Trophoblast cell (in vitro differentiated cells and primary cell): ENCODE measurements at regions not wholly inside any gene's neighbourhood (a gene's known extent, or its start where the extent isn't known, plus 50 kb on each side); places are given as distances from the start of the nearest gene placed in this dataset.

Experiments used
- DNase-seq, 2 donors: peaks; one replicate each; pipeline ENCODE4 v3.0.0-alpha.2; 2016
- H2AFZ ChIP-seq: 2 replicates; pipeline ENCODE4 v1.6.1; 2013; ENCODE audit warnings: low read length, moderate library complexity, mild to moderate bottlenecking; ENCODE audit not compliant: insufficient read depth, poor library complexity
- H2AK5ac ChIP-seq: 2 replicates; pipeline ENCODE4 v1.6.1; 2013; ENCODE audit warnings: mild to moderate bottlenecking, low read length
- H2BK120ac ChIP-seq: 2 replicates; pipeline ENCODE4 v1.6.1; 2013; ENCODE audit warnings: low read length, mild to moderate bottlenecking, moderate library complexity; ENCODE audit not compliant: insufficient read depth, poor library complexity
- H2BK12ac ChIP-seq: 2 replicates; pipeline ENCODE4 v1.6.1; 2013; ENCODE audit warnings: mild to moderate bottlenecking, low read length, moderate library complexity
- H2BK5ac ChIP-seq: 2 replicates; pipeline ENCODE4 v1.6.1; 2013; ENCODE audit warnings: low read length, low read depth, moderate library complexity, mild to moderate bottlenecking; ENCODE audit not compliant: poor library complexity
- H3K14ac ChIP-seq: 2 replicates; pipeline ENCODE4 v1.6.1; 2013; ENCODE audit warnings: mild to moderate bottlenecking, low read length
- H3K18ac ChIP-seq: 2 replicates; pipeline ENCODE4 v1.6.1; 2013; ENCODE audit warnings: mild to moderate bottlenecking, low read length
- H3K23ac ChIP-seq: 2 replicates; pipeline ENCODE4 v1.6.1; 2013; ENCODE audit warnings: low read length
- H3K27ac ChIP-seq: 2 replicates; pipeline ENCODE4 v1.5.1; 2013; ENCODE audit warnings: low read depth, mild to moderate bottlenecking, inconsistent platforms, low read length, moderate library complexity
- H3K27me3 ChIP-seq: 2 replicates; pipeline ENCODE4 v1.6.1; 2013; ENCODE audit warnings: inconsistent platforms, mild to moderate bottlenecking, low read length, moderate library complexity; ENCODE audit not compliant: insufficient read depth
- H3K36me3 ChIP-seq, 2 experiments: 1 replicate in 1 of 2; 2 replicates in 1 of 2; pipeline ENCODE4 v1.6.1; 2013; ENCODE audit warnings: low read length in 2 of 2, mild to moderate bottlenecking in 2 of 2, moderate library complexity in 1 of 2; ENCODE audit not compliant: insufficient read depth in 2 of 2, control insufficient read depth in 1 of 2
- H3K4ac ChIP-seq: 2 replicates; pipeline ENCODE4 v1.6.1; 2013; ENCODE audit warnings: low read depth, mild to moderate bottlenecking, low read length, moderate library complexity
- H3K4me1 ChIP-seq, 2 experiments: 1 replicate in 1 of 2; 2 replicates in 1 of 2; pipeline ENCODE4 v1.6.1; 2013; ENCODE audit warnings: low read length in 2 of 2, mild to moderate bottlenecking in 2 of 2, moderate library complexity in 1 of 2; ENCODE audit not compliant: insufficient read depth in 2 of 2, control insufficient read depth in 1 of 2
- H3K4me2 ChIP-seq: 2 replicates; pipeline ENCODE4 v1.6.1; 2013; ENCODE audit warnings: inconsistent platforms, mild to moderate bottlenecking, low read length, moderate library complexity
- H3K4me3 ChIP-seq: 2 replicates; pipeline ENCODE4 v1.5.1; 2013; ENCODE audit warnings: mild to moderate bottlenecking, low read depth, low read length, inconsistent platforms
- H3K79me1 ChIP-seq: one replicate; pipeline ENCODE4 v1.6.1; 2013; ENCODE audit warnings: low read length
- H3K79me2 ChIP-seq: 2 replicates; pipeline ENCODE4 v1.6.1; 2013; ENCODE audit warnings: low read length, mild to moderate bottlenecking; ENCODE audit not compliant: control insufficient read depth, insufficient read depth, poor library complexity
- H3K9ac ChIP-seq: 2 replicates; pipeline ENCODE4 v1.6.1; 2013; ENCODE audit warnings: mild to moderate bottlenecking, low read length
- H3K9me3 ChIP-seq: 2 replicates; pipeline ENCODE4 v1.6.1; 2013; ENCODE audit warnings: low read depth, mild to moderate bottlenecking, control low read depth, inconsistent platforms, low read length; ENCODE audit not compliant: insufficient read depth
- H4K12ac ChIP-seq: 2 replicates; pipeline ENCODE4 v1.6.1; 2013; ENCODE audit warnings: low read depth, mild to moderate bottlenecking, low read length, moderate library complexity
- H4K8ac ChIP-seq: 2 replicates; pipeline ENCODE4 v1.6.1; 2013; ENCODE audit warnings: low read depth, mild to moderate bottlenecking, low read length, moderate library complexity
- H4K91ac ChIP-seq: one replicate; pipeline ENCODE4 v1.6.1; 2013; ENCODE audit warnings: low read depth, mild to moderate bottlenecking, low read length, moderate library complexity
- WGBS: extraction: QIAGEN DNeasy Blood & Tissue Kit; methylation state at CpG from one replicate; pipeline ENCODE4 v1.1.7; 2013; ENCODE audit warnings: missing lambda C conversion rate; ENCODE audit not compliant: insufficient read length, insufficient coverage; ENCODE audit errors: extremely low coverage; 5-methylcytosine and 5-hydroxymethylcytosine counted together

DNA sequence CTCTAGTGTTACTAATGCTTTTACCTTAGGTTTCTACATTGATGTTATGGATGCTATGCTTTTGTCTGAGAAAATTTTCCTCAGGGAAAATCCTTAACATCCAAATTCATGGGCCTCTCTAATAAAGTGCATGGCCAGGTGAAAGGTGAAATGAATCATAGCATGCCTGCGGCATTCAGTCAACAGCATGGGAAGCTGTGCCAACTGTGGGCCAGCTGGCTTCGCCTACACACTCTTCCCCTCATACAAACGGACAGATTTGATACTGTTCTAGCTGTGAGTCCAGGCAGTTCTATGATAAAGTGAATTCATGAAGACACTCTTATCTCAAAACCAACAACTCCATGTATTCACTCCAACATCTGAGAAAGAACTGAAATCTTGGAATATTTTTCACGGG, 374.1 kb downstream of the PLK2 start:
- H2BK12ac ChIP-seq: no peak overlapping the region
- H4K91ac ChIP-seq: no peak overlapping the region
- no peak overlapping the region for H3K4me2 ChIP-seq
- no peak overlapping the region for H3K9ac ChIP-seq
- H3K36me3 ChIP-seq: no peaks in the 10 kb centered on the region
- no peak overlapping the region for H2BK120ac ChIP-seq
- no peaks in the 10 kb centered on the region for H3K79me2 ChIP-seq
- no peak overlapping the region for H3K14ac ChIP-seq
- DNase-seq: peak; percentile 82 to 87
- no peaks in the 10 kb centered on the region for H3K79me1 ChIP-seq
- no CpG with 5 or more reads among the region's 4 CpGs for WGBS
- H3K18ac ChIP-seq: no peak overlapping the region
- H3K4me3 ChIP-seq: no peak overlapping the region
- no peak overlapping the region for H4K8ac ChIP-seq
- no peak overlapping the region for H4K12ac ChIP-seq
- no peak overlapping the region for H3K23ac ChIP-seq
- no peak overlapping the region for H2BK5ac ChIP-seq
- H3K27me3 ChIP-seq: no peaks in the 10 kb centered on the region
- H2AK5ac ChIP-seq: no peak overlapping the region
- no peak overlapping the region for H2AFZ ChIP-seq
- no peak overlapping the region for H3K27ac ChIP-seq
- no peaks in the 10 kb centered on the region for H3K9me3 ChIP-seq
- H3K4ac ChIP-seq: no peak overlapping the region
- H3K4me1 ChIP-seq: peaks cover 0 to 4% of the 10 kb centered on the region in 2 experiments

DNA sequence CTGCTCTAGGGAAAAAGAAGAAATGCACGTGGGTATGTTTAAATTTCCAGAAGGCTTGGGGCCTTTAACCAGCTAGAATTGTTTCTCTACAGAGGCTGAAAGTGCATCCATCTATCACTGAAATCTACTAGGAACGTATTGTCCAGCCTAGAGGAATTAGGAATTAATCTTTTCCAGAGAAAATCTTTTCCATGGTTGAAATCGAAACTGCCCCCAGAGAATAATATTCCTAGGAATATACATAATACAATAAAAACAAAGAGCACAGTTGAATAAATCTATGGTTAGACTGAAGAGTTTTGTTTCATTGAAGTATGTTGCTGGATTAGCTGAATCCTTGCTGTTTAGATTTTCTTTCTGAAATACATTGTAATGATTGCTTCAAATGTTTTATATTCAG, 378.5 kb downstream of the PLK2 start:
- no peak overlapping the region for H3K9ac ChIP-seq
- H4K12ac ChIP-seq: no peak overlapping the region
- H3K36me3 ChIP-seq: no peaks in the 10 kb centered on the region
- H3K4me3 ChIP-seq: no peak overlapping the region
- H3K9me3 ChIP-seq: no peaks in the 10 kb centered on the region
- no peak overlapping the region for H3K14ac ChIP-seq
- H3K4ac ChIP-seq: no peak overlapping the region
- H3K27me3 ChIP-seq: no peaks in the 10 kb centered on the region
- no peak overlapping the region for H2AK5ac ChIP-seq
- no peak overlapping the region for H2BK12ac ChIP-seq
- H2AFZ ChIP-seq: no peak overlapping the region
- H2BK120ac ChIP-seq: no peak overlapping the region
- no peak overlapping the region for H3K18ac ChIP-seq
- H3K23ac ChIP-seq: no peak overlapping the region
- DNase-seq: no peak
- no peak overlapping the region for H3K4me2 ChIP-seq
- no peak overlapping the region for H3K27ac ChIP-seq
- no peak overlapping the region for H4K91ac ChIP-seq
- H2BK5ac ChIP-seq: no peak overlapping the region
- H3K79me2 ChIP-seq: no peaks in the 10 kb centered on the region
- no peaks in the 10 kb centered on the region for H3K79me1 ChIP-seq
- WGBS: no CpG with 5 or more reads among the region's 3 CpGs
- H4K8ac ChIP-seq: no peak overlapping the region
- H3K4me1 ChIP-seq: peaks cover 0 to 8% of the 10 kb centered on the region in 2 experiments

DNA sequence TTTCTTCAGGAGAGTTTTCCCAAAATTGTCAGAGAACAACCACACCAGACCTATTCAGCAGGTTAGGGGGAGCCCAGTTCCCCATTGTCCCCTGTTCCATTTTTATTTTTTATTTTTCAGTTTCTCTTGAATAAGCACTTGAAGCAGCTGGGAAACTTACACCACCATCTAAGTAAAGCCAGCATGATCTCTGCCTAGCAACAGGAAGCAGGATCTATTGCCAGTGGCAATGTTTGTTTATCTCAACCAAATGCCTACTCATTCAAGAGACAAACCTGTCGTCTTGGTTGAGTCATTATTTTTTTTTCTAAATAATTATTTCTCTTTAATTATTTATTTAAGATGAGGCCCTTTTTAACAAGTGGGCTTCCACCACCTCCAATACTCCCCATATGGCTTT, 379.3 kb downstream of the PLK2 start:
- Histone ChIP-seq H3K4me3 (no peak overlapping the region), H4K8ac (no peak overlapping the region), H3K4ac (no peak overlapping the region), H2BK120ac (no peak overlapping the region), H3K36me3 (no peaks in the 10 kb centered on the region), H4K91ac (no peak overlapping the region), H3K4me2 (no peak overlapping the region), H3K4me1 (peaks cover 0 to 6% of the 10 kb centered on the region in 2 experiments), H3K79me2 (no peaks in the 10 kb centered on the region), H2BK12ac (no peak overlapping the region), H3K27ac (peak overlapping the region; percentile 27), H3K9me3 (no peaks in the 10 kb centered on the region), H3K79me1 (no peaks in the 10 kb centered on the region), H3K23ac (no peak overlapping the region), H4K12ac (no peak overlapping the region), H3K9ac (no peak overlapping the region), H3K27me3 (no peaks in the 10 kb centered on the region), H2AK5ac (no peak overlapping the region), H2AFZ (no peak overlapping the region), H2BK5ac (peak overlapping the region; percentile 49), H3K18ac (no peak overlapping the region), H3K14ac (no peak overlapping the region)
- peak; percentile 65 to 86 for DNase-seq
- WGBS: no CpG with 5 or more reads among the region's 1 CpG

DNA sequence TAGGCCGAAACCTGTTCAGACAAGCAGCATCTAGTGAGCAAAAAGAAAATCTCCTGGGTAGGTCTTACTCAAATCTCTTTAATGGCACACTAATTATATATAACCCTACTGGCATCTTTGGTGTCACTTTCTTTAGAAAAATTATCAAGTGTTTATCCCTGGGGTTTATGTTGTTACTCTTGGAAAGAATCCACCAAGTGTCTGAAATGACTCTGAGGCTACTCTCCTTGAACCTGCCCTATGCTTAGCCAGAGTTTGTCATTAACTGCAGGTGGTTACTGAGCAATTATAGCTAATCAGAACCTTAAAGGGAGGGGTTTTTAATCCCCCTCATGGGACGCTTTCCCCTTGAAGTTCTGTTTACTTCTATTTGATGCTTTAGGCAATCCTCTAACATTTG, 381.9 kb downstream of the PLK2 start:
- Histone ChIP-seq H2BK12ac (no peak overlapping the region), H3K27me3 (no peaks in the 10 kb centered on the region), H4K12ac (no peak overlapping the region), H2AFZ (no peak overlapping the region), H3K14ac (no peak overlapping the region), H3K18ac (no peak overlapping the region), H2BK5ac (no peak overlapping the region), H4K8ac (no peak overlapping the region), H3K9me3 (no peaks in the 10 kb centered on the region), H3K9ac (no peak overlapping the region), H3K79me1 (no peaks in the 10 kb centered on the region), H3K4me1 (peaks cover 0 to 6% of the 10 kb centered on the region in 2 experiments), H3K23ac (no peak overlapping the region), H3K79me2 (no peaks in the 10 kb centered on the region), H3K4me3 (no peak overlapping the region), H2AK5ac (no peak overlapping the region), H3K27ac (no peak overlapping the region), H4K91ac (no peak overlapping the region), H3K36me3 (no peaks in the 10 kb centered on the region), H3K4me2 (no peak overlapping the region), H3K4ac (no peak overlapping the region), H2BK120ac (no peak overlapping the region)
- no CpG with 5 or more reads among the region's 2 CpGs for WGBS
- no peak for DNase-seq
